Naive thymus-derived CD4-positive, alpha-beta T cell (primary cell): ENCODE measurements at regions not wholly inside any gene's neighbourhood (a gene's known extent, or its start where the extent isn't known, plus 50 kb on each side); places are given as distances from the start of the nearest gene placed in this dataset.
"Not testable (repeated sequence)": the region's sequence is repeated elsewhere in the genome, so short reads cannot be mapped to it uniquely, and the experiment has no call there.

ENCODE experiments used
- ATAC-seq: fragments of 150-1000 bp; cut with Tn5 transposase; 2 replicates; pipeline ENCODE4 v1.10.0; 2021; ENCODE audit warnings: mild to moderate bottlenecking, moderate library complexity
- CTCF ChIA-PET: fragments of 350-600 bp; sonication (Branson Sonifier 250); formaldehyde crosslinking; loops from one replicate; lab custom pipeline; 2021; ENCODE audit warnings: antibody characterized with exemption; lab: Charles Lee
- POLR2A ChIA-PET: fragments of 350-600 bp; sonication (Branson Sonifier 250); formaldehyde crosslinking; loops from one replicate; lab custom pipeline; 2021; ENCODE audit warnings: antibody characterized with exemption, inconsistent platforms; lab: Charles Lee
- DNase-seq, 9 donors: peaks; one replicate each; pipeline versions ENCODE4 v3.0.0 to v3.0.0-alpha.2; 2020 to 2022; ENCODE audit warnings: mixed read lengths in 1 of 9
- H3K27ac ChIP-seq: one replicate; pipeline ENCODE4 v1.7.0; 2013; ENCODE audit warnings: mild to moderate bottlenecking, low read depth, low read length, moderate library complexity
- H3K27me3 ChIP-seq, 2 donors: one replicate each; pipeline ENCODE4 v1.7.0; 2013; ENCODE audit warnings: low read length in 2 of 2, mild to moderate bottlenecking in 2 of 2, moderate library complexity in 2 of 2; ENCODE audit not compliant: control insufficient read depth in 2 of 2, insufficient read depth in 2 of 2
- H3K36me3 ChIP-seq, 3 experiments: 1 replicate in 2 of 3; 2 replicates in 1 of 3; pipeline ENCODE4 v1.7.0; 2013; ENCODE audit warnings: low read length in 3 of 3, mild to moderate bottlenecking in 3 of 3, moderate library complexity in 1 of 3; ENCODE audit not compliant: insufficient read depth in 3 of 3, control insufficient read depth in 2 of 3
- H3K4me1 ChIP-seq, 2 donors: one replicate each; pipeline ENCODE4 v1.7.0; 2013; ENCODE audit warnings: low read length in 2 of 2, mild to moderate bottlenecking in 2 of 2, moderate library complexity in 1 of 2; ENCODE audit not compliant: control insufficient read depth in 2 of 2, insufficient read depth in 2 of 2
- H3K4me3 ChIP-seq: 2 replicates; pipeline ENCODE4 v1.7.0; 2013; ENCODE audit warnings: mild to moderate bottlenecking, low read length
- H3K9me3 ChIP-seq, 3 experiments: 1 replicate in 2 of 3; 2 replicates in 1 of 3; pipeline ENCODE4 v1.7.0; 2013; ENCODE audit warnings: low read length in 3 of 3; ENCODE audit not compliant: control insufficient read depth in 2 of 3
- H3K27ac Mint-ChIP-seq, 9 donors: one replicate each; pipeline ENCODE4 v1.8.0; 2020 to 2022; ENCODE audit warnings: mixed read lengths in 9 of 9, mild to moderate bottlenecking in 8 of 9, moderate library complexity in 5 of 9, inconsistent platforms in 2 of 9
- H3K27me3 Mint-ChIP-seq, 5 donors: one replicate each; pipeline ENCODE4 v1.8.0; 2021 to 2022; ENCODE audit warnings: mixed read lengths in 5 of 5, mild to moderate bottlenecking in 1 of 5
- H3K36me3 Mint-ChIP-seq, 5 donors: one replicate each; pipeline ENCODE4 v1.8.0; 2020 to 2022; ENCODE audit warnings: mixed read lengths in 5 of 5, mild to moderate bottlenecking in 3 of 5, inconsistent platforms in 1 of 5
- H3K4me1 Mint-ChIP-seq, 7 donors: one replicate each; pipeline ENCODE4 v1.8.0; 2020 to 2022; ENCODE audit warnings: mixed read lengths in 7 of 7, mild to moderate bottlenecking in 3 of 7, inconsistent platforms in 1 of 7
- H3K4me3 Mint-ChIP-seq, 10 donors: one replicate each; pipeline ENCODE4 v1.8.0; 2020 to 2022; ENCODE audit warnings: mild to moderate bottlenecking in 10 of 10, mixed read lengths in 10 of 10, moderate library complexity in 6 of 10, inconsistent platforms in 2 of 10
- H3K9me3 Mint-ChIP-seq, 11 donors: one replicate each; pipeline ENCODE4 v1.8.0; 2020 to 2022; ENCODE audit warnings: mixed read lengths in 11 of 11, mild to moderate bottlenecking in 4 of 11, inconsistent platforms in 1 of 11, moderate library complexity in 1 of 11
- intact Hi-C, 2 donors: fragments of 100-400 bp; cut with micrococcal nuclease; formaldehyde crosslinking; loops; one replicate each; pipeline ENCODE4 v1.15.1; 2023

DNA sequence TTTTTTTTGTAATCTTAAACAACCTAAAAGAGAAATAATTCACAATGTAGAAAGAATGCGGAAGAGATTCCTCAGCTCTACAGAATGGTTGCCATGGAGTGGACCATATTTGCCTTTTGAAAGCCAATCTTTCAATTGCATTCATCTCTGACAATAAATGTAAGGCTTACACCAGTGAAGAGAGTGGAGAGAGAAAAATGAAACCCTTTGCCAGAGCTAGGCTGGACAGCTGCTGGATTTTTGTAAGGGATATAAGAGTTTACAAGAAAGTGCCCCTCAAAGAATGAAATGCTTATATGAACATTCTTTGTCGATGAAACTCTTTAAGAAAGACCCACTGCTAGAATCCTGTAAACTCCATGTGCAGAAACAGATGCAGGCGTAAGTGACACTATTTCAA is 66.0 kb upstream of the FAT1 start:
- H3K4me3 Mint-ChIP-seq = no peak overlapping the region
- Histone ChIP-seq H3K27ac (no peak overlapping the region), H3K36me3 (no peaks in the 10 kb centered on the region), H3K4me1 (no peaks in the 10 kb centered on the region), H3K9me3 (no peaks in the 10 kb centered on the region), H3K27me3 (no peaks in the 10 kb centered on the region), H3K4me3 (no peak overlapping the region)
- H3K4me1 Mint-ChIP-seq = no peaks in the 10 kb centered on the region
- H3K36me3 Mint-ChIP-seq = no peaks in the 10 kb centered on the region
- POLR2A ChIA-PET = no interaction called here
- no peaks in the 10 kb centered on the region for H3K27me3 Mint-ChIP-seq
- ATAC-seq (no peak), DNase-seq (no peak)
- CTCF ChIA-PET = no interaction called here
- H3K9me3 Mint-ChIP-seq = peaks cover 0 to 10% (median 4%) of the 10 kb centered on the region in 11 donors
- intact Hi-C loops = no loop called here
- H3K27ac Mint-ChIP-seq = no peak overlapping the region

DNA sequence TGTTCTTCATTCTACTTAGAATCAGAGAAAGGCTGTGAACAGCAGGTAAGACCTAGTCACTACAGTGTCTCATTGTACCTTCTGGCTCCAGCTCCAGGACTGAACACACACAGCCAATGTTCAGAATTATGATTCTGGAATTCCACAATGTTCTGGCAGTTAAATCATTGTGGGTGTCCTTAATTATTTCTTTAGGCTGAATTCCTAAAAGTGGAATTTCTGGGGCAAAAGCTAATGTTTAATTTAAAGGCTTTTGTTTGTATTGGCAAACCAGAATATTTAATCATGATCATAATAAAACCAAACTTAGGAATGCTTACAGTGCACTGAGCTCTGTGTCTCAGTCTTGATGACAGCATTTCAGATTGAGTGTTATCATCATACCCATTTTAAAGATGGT is 67.0 kb upstream of the FAT1 start:
- intact Hi-C loops = no loop called here
- Mint-ChIP-seq H3K27ac (no peak overlapping the region), H3K4me1 (no peaks in the 10 kb centered on the region), H3K27me3 (no peaks in the 10 kb centered on the region), H3K36me3 (no peaks in the 10 kb centered on the region), H3K9me3 (peaks cover 0 to 10% (median 6%) of the 10 kb centered on the region in 11 donors), H3K4me3 (no peak overlapping the region)
- Histone ChIP-seq H3K27me3 (no peaks in the 10 kb centered on the region), H3K4me1 (no peaks in the 10 kb centered on the region), H3K27ac (no peak overlapping the region), H3K4me3 (no peak overlapping the region), H3K36me3 (no peaks in the 10 kb centered on the region), H3K9me3 (no peaks in the 10 kb centered on the region)
- ChIA-PET POLR2A (no interaction called here), CTCF (no interaction called here)
- ATAC-seq = no peak
- DNase-seq = no peak

DNA sequence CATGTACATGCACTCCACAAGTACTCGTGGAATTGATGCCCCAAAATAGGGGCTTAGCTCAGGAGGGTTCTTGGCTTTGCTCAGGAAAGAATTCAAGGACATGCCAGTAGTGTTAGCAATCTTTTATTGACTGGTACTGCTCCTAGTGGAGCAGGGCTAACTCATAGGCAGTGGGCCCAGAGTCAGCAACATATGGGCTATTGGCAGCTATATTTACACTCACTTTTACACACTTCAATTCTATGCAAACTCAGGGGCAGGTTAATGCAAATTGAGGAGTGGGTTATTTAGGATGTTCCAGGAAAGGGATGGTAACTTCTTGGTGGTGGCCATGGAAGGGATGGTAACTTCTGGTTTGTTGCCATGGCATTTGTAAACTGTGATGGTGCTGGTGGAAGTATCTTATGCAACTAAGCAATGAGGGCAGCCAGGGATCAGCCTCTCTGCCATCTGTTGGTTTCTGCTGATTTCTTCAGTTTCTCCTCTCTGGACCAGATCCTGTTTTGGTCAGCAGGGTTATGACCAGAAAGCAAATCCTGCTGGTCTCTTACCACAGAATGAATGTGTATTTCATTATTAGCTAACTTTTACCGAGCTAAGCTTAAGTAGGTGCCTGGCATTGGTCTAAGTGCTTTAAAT is 69.2 kb upstream of the FAT1 start:
- Mint-ChIP-seq H3K4me1 (no peaks in the 10 kb centered on the region), H3K27me3 (no peaks in the 10 kb centered on the region), H3K9me3 (peaks cover 0 to 11% (median 3%) of the 10 kb centered on the region in 11 donors), H3K4me3 (no peak overlapping the region), H3K36me3 (no peaks in the 10 kb centered on the region), H3K27ac (no peak overlapping the region)
- no peaks in the 10 kb centered on the region for H3K9me3 ChIP-seq
- ATAC-seq = no peak
- H3K36me3 ChIP-seq = no peaks in the 10 kb centered on the region
- H3K4me3 ChIP-seq = no peak overlapping the region
- ChIA-PET POLR2A (no interaction called here), CTCF (no interaction called here)
- DNase-seq = no peak
- no peak overlapping the region for H3K27ac ChIP-seq
- intact Hi-C loops = no loop called here
- H3K27me3 ChIP-seq = no peaks in the 10 kb centered on the region
- no peaks in the 10 kb centered on the region for H3K4me1 ChIP-seq

DNA sequence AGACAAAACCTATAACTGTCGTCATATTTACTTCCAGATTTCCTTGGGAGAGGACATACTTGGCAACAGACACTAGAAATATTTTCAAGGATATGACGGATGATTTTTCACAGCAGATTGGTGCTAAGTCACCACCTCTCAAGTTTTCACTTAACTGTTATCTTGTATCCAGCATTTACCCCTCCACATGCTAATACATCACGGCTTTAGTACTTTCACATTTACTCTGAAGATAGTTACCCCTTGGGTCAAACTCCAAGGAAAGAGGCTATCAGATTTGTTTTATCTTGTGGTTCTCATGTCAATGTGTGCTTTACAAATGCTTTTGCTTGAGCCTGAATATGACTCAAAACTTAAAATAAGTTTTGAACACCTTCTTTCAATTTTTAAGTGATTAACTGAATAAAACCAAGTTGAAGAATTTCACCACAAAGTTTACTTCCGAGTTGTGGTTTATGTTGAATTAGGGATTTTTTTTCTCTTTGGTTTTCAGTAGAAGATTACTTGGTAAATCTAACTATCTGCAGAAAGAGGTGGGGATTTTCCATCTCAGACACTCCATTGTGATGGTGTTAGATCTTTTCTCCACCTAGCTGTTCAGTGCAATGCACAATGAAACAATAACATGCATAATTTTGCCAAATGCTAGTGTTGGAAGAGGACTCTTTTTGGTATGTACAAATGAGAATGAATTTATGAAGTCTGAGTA is 75.4 kb upstream of the FAT1 start:
- Histone ChIP-seq H3K4me1 (no peaks in the 10 kb centered on the region), H3K27me3 (no peaks in the 10 kb centered on the region), H3K36me3 (no peaks in the 10 kb centered on the region), H3K9me3 (no peaks in the 10 kb centered on the region), H3K4me3 (no peak overlapping the region), H3K27ac (no peak overlapping the region)
- ChIA-PET POLR2A (no interaction called here), CTCF (no interaction called here)
- intact Hi-C loops = no loop called here
- H3K27me3 Mint-ChIP-seq = no peaks in the 10 kb centered on the region
- H3K4me1 Mint-ChIP-seq = no peaks in the 10 kb centered on the region
- H3K27ac Mint-ChIP-seq = no peak overlapping the region
- no peak overlapping the region for H3K4me3 Mint-ChIP-seq
- H3K36me3 Mint-ChIP-seq = no peaks in the 10 kb centered on the region
- DNase-seq (no peak), ATAC-seq (no peak)
- H3K9me3 Mint-ChIP-seq = peaks cover 0 to 23% (median 5%) of the 10 kb centered on the region in 11 donors

DNA sequence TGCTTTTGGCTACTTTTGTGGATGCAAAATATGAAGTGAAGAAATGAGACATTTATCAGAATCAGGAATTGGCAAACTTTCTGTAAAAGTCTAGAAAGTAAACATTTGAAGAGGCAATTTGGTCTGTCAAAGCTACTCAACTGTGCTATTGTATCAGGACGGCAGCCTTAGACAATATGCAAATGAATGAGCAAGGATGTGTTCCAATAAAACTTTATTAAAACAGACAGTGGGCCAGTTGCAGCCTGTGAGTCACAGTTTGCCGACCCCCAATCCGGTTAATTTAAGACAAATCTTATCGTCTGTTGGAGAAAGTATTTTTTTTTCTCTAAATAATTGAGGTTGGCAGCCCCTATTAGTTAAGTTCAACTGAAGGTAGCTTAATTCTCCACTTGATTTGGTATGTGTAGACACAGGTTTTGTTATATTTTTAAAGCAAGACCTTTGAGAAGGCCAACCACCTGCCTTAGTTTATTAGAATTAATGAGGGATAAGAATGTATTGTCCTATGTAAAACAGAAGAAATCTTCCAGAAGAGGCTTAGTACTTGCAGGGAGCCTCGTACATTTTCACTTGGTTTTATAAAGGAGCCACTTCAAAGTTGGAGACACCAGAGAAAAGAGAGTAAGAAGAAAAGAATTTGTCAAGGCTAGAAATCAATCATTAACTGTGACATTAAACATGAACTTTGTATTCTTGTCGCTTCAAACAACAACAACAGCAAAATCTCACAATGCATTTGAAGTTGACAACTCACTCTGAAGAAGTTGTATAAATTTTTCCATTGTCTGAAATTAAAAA is 81.6 kb upstream of the FAT1 start:
- ChIA-PET CTCF (no interaction called here), POLR2A (no interaction called here)
- intact Hi-C loops = no loop called here
- H3K4me1 Mint-ChIP-seq = no peaks in the 10 kb centered on the region
- ATAC-seq (no peak), DNase-seq (no peak)
- H3K9me3 ChIP-seq = no peaks in the 10 kb centered on the region
- no peaks in the 10 kb centered on the region for H3K36me3 ChIP-seq
- H3K4me3 ChIP-seq = no peak overlapping the region
- H3K4me1 ChIP-seq = no peaks in the 10 kb centered on the region
- H3K27ac Mint-ChIP-seq = no peak overlapping the region
- H3K27ac ChIP-seq = no peak overlapping the region
- H3K9me3 Mint-ChIP-seq = peaks cover 0 to 12% (median 0%) of the 10 kb centered on the region in 11 donors
- H3K4me3 Mint-ChIP-seq = no peak overlapping the region
- no peaks in the 10 kb centered on the region for H3K36me3 Mint-ChIP-seq
- no peaks in the 10 kb centered on the region for H3K27me3 Mint-ChIP-seq
- H3K27me3 ChIP-seq = no peaks in the 10 kb centered on the region

DNA sequence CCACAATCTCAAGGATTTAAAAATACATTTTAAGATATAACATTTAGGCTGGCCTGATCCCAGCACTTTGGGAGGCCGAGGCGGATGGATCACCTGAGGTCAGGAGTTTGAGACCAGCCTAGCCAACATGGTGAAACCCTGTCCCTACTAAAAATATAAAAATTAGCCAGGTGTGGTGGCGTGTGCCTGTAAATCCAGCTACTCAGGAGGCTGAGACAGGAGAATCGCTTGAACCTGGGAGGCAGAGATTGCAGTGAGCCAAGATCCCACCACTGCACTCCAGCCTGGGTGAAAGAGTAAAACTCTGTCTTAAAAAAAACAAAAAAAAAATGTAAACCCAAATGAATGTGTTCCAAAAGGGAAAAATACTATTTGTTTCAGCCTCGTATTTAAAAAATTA is 82.3 kb upstream of the FAT1 start:
- H3K4me3 Mint-ChIP-seq, H3K4me3 ChIP-seq, intact Hi-C loops, ATAC-seq, H3K27ac Mint-ChIP-seq, CTCF ChIA-PET, H3K27ac ChIP-seq, H3K4me1 ChIP-seq, H3K36me3 Mint-ChIP-seq, DNase-seq, H3K4me1 Mint-ChIP-seq, H3K27me3 ChIP-seq, POLR2A ChIA-PET, H3K36me3 ChIP-seq, H3K9me3 ChIP-seq, H3K27me3 Mint-ChIP-seq: not testable (repeated sequence)
- H3K9me3 Mint-ChIP-seq = peaks cover 0 to 17% (median 0%) of the 10 kb centered on the region in 11 donors
